Bronchial epithelial cell (primary cell): ENCODE measurements at regions not wholly inside any gene's neighbourhood (a gene's known extent, or its start where the extent isn't known, plus 50 kb on each side); places are given as distances from the start of the nearest gene placed in this dataset.

Experiments used
- DNase-seq: peaks from one replicate; pipeline ENCODE4 v3.0.0-alpha.2; 2010; ENCODE audit warnings: low read depth
- FAIRE-seq: peaks from 2 replicates; lab custom pipeline; 2011; peaks lifted over from hg19 to GRCh38; lab: Jason Lieb, UNC
- H3K27me3 ChIP-seq: 2 replicates; pipeline ENCODE4 v1.5.1; 2011; ENCODE audit warnings: low read length; ENCODE audit not compliant: control insufficient read depth, insufficient read depth
- H3K36me3 ChIP-seq: 2 replicates; pipeline ENCODE4 v1.5.1; 2011; ENCODE audit warnings: low read length; ENCODE audit not compliant: control insufficient read depth, insufficient read depth
- H3K4me3 ChIP-seq: 2 replicates; pipeline ENCODE4 v1.5.1; 2011; ENCODE audit warnings: mild to moderate bottlenecking, low read depth, low read length, control low read depth
- CTCF ChIP-seq: IDR thresholded peaks from 2 replicates; pipeline ENCODE4 v1.5.1; 2011; ENCODE audit warnings: mild to moderate bottlenecking, moderate library complexity, low read length, control low read depth, inconsistent platforms; ENCODE audit not compliant: insufficient read depth, severe bottlenecking

- Histone ChIP-seq H3K36me3 (no peaks in the 10 kb centered on the region), H3K4me3 (no peak overlapping the region), H3K27me3 (no peaks in the 10 kb centered on the region)
- no peak for TF ChIP-seq CTCF
- no peak for FAIRE-seq
- no peak for DNase-seq
These were observed 166.6 kb upstream of the SMAD3 start for GRCh38 chr15:66898656-66899386.

- no peak for TF ChIP-seq CTCF
- DNase-seq: no peak
- no peak for FAIRE-seq
- no peak overlapping the region for H3K4me3 ChIP-seq
- H3K27me3 ChIP-seq: no peaks in the 10 kb centered on the region
- no peaks in the 10 kb centered on the region for H3K36me3 ChIP-seq
These were observed 165.6 kb upstream of the SMAD3 start for GRCh38 chr15:66899555-66900350.

- TF ChIP-seq CTCF: no peak
- Histone ChIP-seq H3K4me3 (no peak overlapping the region), H3K27me3 (no peaks in the 10 kb centered on the region), H3K36me3 (no peaks in the 10 kb centered on the region)
- FAIRE-seq: no peak
- no peak for DNase-seq
These were observed 164.7 kb upstream of the SMAD3 start for GRCh38 chr15:66900586-66901310.

GRCh38 chr15:66901336-66902100 lies 163.9 kb upstream of the SMAD3 start:
- peak; percentile 43 for DNase-seq
- no peaks in the 10 kb centered on the region for H3K27me3 ChIP-seq

More at GRCh38 chr15:66901336-66902100, 163.9 kb upstream of the SMAD3 start:
- H3K4me3 ChIP-seq: no peak overlapping the region
- FAIRE-seq: no peak
- H3K36me3 ChIP-seq: no peaks in the 10 kb centered on the region
- no peak for TF ChIP-seq CTCF
